Keratinocyte (primary cell): ENCODE measurements at regions not wholly inside any gene's neighbourhood (a gene's known extent, or its start where the extent isn't known, plus 50 kb on each side); places are given as distances from the start of the nearest gene placed in this dataset.

Source experiments
- DNase-seq: peaks from one replicate; pipeline ENCODE4 v3.0.0-alpha.2; 2011; ENCODE audit warnings: low read depth, missing footprints, low spot score
- FAIRE-seq: peaks from 2 replicates; lab custom pipeline; 2011; peaks lifted over from hg19 to GRCh38; lab: Jason Lieb, UNC
- H2AFZ ChIP-seq: 2 replicates; pipeline ENCODE4 v1.6.0; 2012; ENCODE audit warnings: low read length, control low read depth, inconsistent platforms; ENCODE audit not compliant: control insufficient read depth
- H3K27ac ChIP-seq: 2 replicates; pipeline ENCODE4 v1.5.1; 2011; ENCODE audit warnings: low read length; ENCODE audit not compliant: control insufficient read depth, insufficient read depth
- H3K27me3 ChIP-seq: 3 replicates; pipeline ENCODE4 v1.6.0; 2011; ENCODE audit warnings: low read length; ENCODE audit not compliant: control insufficient read depth, insufficient read depth; ENCODE audit errors: extremely low read depth
- H3K36me3 ChIP-seq, 2 experiments: 2 replicates in 1 of 2; 3 replicates in 1 of 2; pipeline ENCODE4 v1.5.1; 2011; ENCODE audit warnings: low read length in 2 of 2, mild to moderate bottlenecking in 1 of 2; ENCODE audit not compliant: control insufficient read depth in 2 of 2, insufficient read depth in 2 of 2; ENCODE audit errors: extremely low read depth in 1 of 2
- H3K4me1 ChIP-seq: 3 replicates; pipeline ENCODE4 v1.5.1; 2011; ENCODE audit warnings: low read length; ENCODE audit not compliant: control insufficient read depth, insufficient read depth; ENCODE audit errors: extremely low read depth
- H3K4me2 ChIP-seq: 3 replicates; pipeline ENCODE4 v1.6.0; 2011; ENCODE audit warnings: low read depth, low read length; ENCODE audit not compliant: control insufficient read depth, insufficient read depth; ENCODE audit errors: extremely low read depth
- H3K4me3 ChIP-seq, 3 experiments: fragments of 200-600 bp in 1 of 3; sonication (generic) in 1 of 3; 2 replicates in 2 of 3; 3 replicates in 1 of 3; pipeline ENCODE4 v1.5.1; 2011 to 2016; ENCODE audit warnings: low read length in 3 of 3, mild to moderate bottlenecking in 3 of 3, control low read depth in 2 of 3, inconsistent platforms in 1 of 3, low read depth in 1 of 3, mixed read lengths in 1 of 3, mixed run types in 1 of 3, moderate library complexity in 1 of 3; ENCODE audit not compliant: control insufficient read depth in 2 of 3, insufficient read depth in 2 of 3; ENCODE audit errors: extremely low read depth in 1 of 3
- H3K79me2 ChIP-seq: 2 replicates; pipeline ENCODE4 v1.6.0; 2012; ENCODE audit warnings: low read length; ENCODE audit not compliant: control insufficient read depth, insufficient read depth
- H3K9ac ChIP-seq: 3 replicates; pipeline ENCODE4 v1.6.0; 2011; ENCODE audit warnings: low read length; ENCODE audit not compliant: control insufficient read depth, insufficient read depth; ENCODE audit errors: extremely low read depth
- H3K9me1 ChIP-seq: 3 replicates; pipeline ENCODE4 v1.6.0; 2011; ENCODE audit warnings: low read length; ENCODE audit not compliant: control insufficient read depth, insufficient read depth; ENCODE audit errors: extremely low read depth
- H3K9me3 ChIP-seq: 2 replicates; pipeline ENCODE4 v1.5.1; 2012; ENCODE audit warnings: low read depth, low read length; ENCODE audit not compliant: control insufficient read depth
- H4K20me1 ChIP-seq: 3 replicates; pipeline ENCODE4 v1.6.0; 2011; ENCODE audit warnings: low read length; ENCODE audit not compliant: control insufficient read depth, insufficient read depth; ENCODE audit errors: extremely low read depth
- CTCF ChIP-seq, 3 experiments: IDR thresholded peaks in 1 of 3; conservative IDR thresholded peaks in 1 of 3; optimal IDR thresholded peaks in 1 of 3; 2 replicates in 2 of 3; 3 replicates in 1 of 3; pipeline versions ENCODE3 to v1.5.1; 2011; ENCODE audit warnings: low read length in 3 of 3, mild to moderate bottlenecking in 3 of 3, moderate library complexity in 2 of 3, control low read depth in 1 of 3, inconsistent platforms in 1 of 3; ENCODE audit not compliant: insufficient read depth in 2 of 3; ENCODE audit errors: extremely low read depth in 1 of 3
- EZH2 ChIP-seq: IDR thresholded peaks from one replicate; pipeline ENCODE4 v1.6.1; 2012; ENCODE audit warnings: inconsistent platforms, mild to moderate bottlenecking, low read length, moderate library complexity
- dilution Hi-C: fragments of 300-500 bp; cut with MboI; formaldehyde crosslinking; loops from one replicate; pipeline ENCODE4 v1.7.0; 2020; ENCODE audit warnings: low sequenced_read_pairs; ENCODE audit not compliant: extremely low pct_ligation_motif_present

- Histone ChIP-seq H3K79me2 (no peaks in the 10 kb centered on the region), H3K4me3 (no peak overlapping the region), H4K20me1 (no peaks in the 10 kb centered on the region), H3K4me1 (no peaks in the 10 kb centered on the region), H3K36me3 (no peaks in the 10 kb centered on the region), H3K27ac (no peak overlapping the region), H3K9ac (no peak overlapping the region), H3K27me3 (no peaks in the 10 kb centered on the region), H3K9me1 (no peaks in the 10 kb centered on the region), H3K4me2 (no peak overlapping the region), H2AFZ (no peak overlapping the region), H3K9me3 (no peaks in the 10 kb centered on the region)
- FAIRE-seq (no peak), DNase-seq (no peak)
- TF ChIP-seq EZH2 (no peak), CTCF (optimal IDR thresholded peaks at IDR 0.05 in 1 of 3, IDR thresholded peaks at IDR 0.05 in 1 of 3, conservative IDR thresholded peaks at IDR 0.05 in 1 of 3; ENCODE audit: extremely low read depth in 1 of 3, insufficient read depth in 2 of 3, low read length in 3 of 3) (no peak)
- dilution Hi-C loops = no loop called here
Measured at GRCh38 chr13:81406639-81407292, 1065.8 kb upstream of the SPRY2 start.

GRCh38 chr13:81406022-81406421 lies 1065.1 kb upstream of the SPRY2 start:
- Histone ChIP-seq H4K20me1 (no peaks in the 10 kb centered on the region), H3K27me3 (no peaks in the 10 kb centered on the region), H3K36me3 (no peaks in the 10 kb centered on the region), H3K4me2 (no peak overlapping the region), H2AFZ (no peak overlapping the region), H3K9me3 (no peaks in the 10 kb centered on the region), H3K9me1 (no peaks in the 10 kb centered on the region), H3K4me3 (no peak overlapping the region), H3K4me1 (no peaks in the 10 kb centered on the region), H3K27ac (no peak overlapping the region), H3K79me2 (no peaks in the 10 kb centered on the region), H3K9ac (no peak overlapping the region)
- dilution Hi-C loops = no loop called here
- FAIRE-seq (no peak), DNase-seq (no peak)
- TF ChIP-seq EZH2 = no peak
- no peak for TF ChIP-seq CTCF (optimal IDR thresholded peaks at IDR 0.05 in 1 of 3, IDR thresholded peaks at IDR 0.05 in 1 of 3, conservative IDR thresholded peaks at IDR 0.05 in 1 of 3; ENCODE audit: extremely low read depth in 1 of 3, insufficient read depth in 2 of 3, low read length in 3 of 3)
